ENCODE measurements at regions not wholly inside any gene's neighbourhood (a gene's known extent, or its start where the extent isn't known, plus 50 kb on each side); places are given as distances from the start of the nearest gene placed in this dataset.

GRCh38 chr19:32154418-32154817 is 191.0 kb upstream of the ZNF507 start:
- no CpG with 5 or more reads among the region's 4 CpGs for WGBS, 2 donors (ENCODE audit: extremely low coverage in 2 of 2, insufficient read length in 2 of 2, insufficient replicate concordance in 1 of 2)
- H2BK12ac ChIP-seq (ENCODE audit: low read length), result no peak overlapping the region
- no peak overlapping the region for H3K14ac ChIP-seq (ENCODE audit: low read length)

GRCh38 chr19:32164384-32164992 is 180.9 kb upstream of the ZNF507 start:
- Histone ChIP-seq H3K79me1 (ENCODE audit: low read depth, low read length) (no peaks in the 10 kb centered on the region), H2AK5ac (ENCODE audit: low read depth, low read length) (no peak overlapping the region), H2AFZ (ENCODE audit: low read length) (no peak overlapping the region), H3K27me3 (ENCODE audit: control insufficient read depth in 3 of 3, insufficient read depth in 3 of 3, low read depth in 1 of 3, low read length in 3 of 3) (no peaks in the 10 kb centered on the region), H3K23ac (ENCODE audit: low read depth, low read length, poor library complexity) (peak overlapping the region; percentile 51), H3K4me1 (ENCODE audit: control insufficient read depth in 2 of 2, insufficient read depth in 1 of 2, low read depth in 1 of 2, low read length in 2 of 2) (no peaks in the 10 kb centered on the region), H3K4me3 (ENCODE audit: low read length in 2 of 2) (no peak overlapping the region), H2BK5ac (ENCODE audit: low read length) (no peak overlapping the region), H3K14ac (ENCODE audit: low read length) (no peak overlapping the region), H3K9me3 (replicated peaks in 1 of 2; ENCODE audit: control insufficient read depth in 2 of 2, insufficient read depth in 1 of 2, low read depth in 1 of 2, low read length in 2 of 2) (peaks cover 0 to 2% of the 10 kb centered on the region in 2 donors), H2BK12ac (ENCODE audit: low read length) (no peak overlapping the region), H3K36me3 (replicated peaks in 1 of 2; ENCODE audit: control insufficient read depth in 2 of 2, insufficient read depth in 2 of 2, low read length in 2 of 2) (no peaks in the 10 kb centered on the region), H4K91ac (ENCODE audit: low read depth, low read length, poor library complexity) (no peak overlapping the region), H4K8ac (ENCODE audit: low read depth, low read length) (no peak overlapping the region), H3K18ac (ENCODE audit: low read length) (no peak overlapping the region), H3K4ac (ENCODE audit: low read length) (no peak overlapping the region), H2BK15ac (ENCODE audit: low read length) (no peak overlapping the region), H2BK120ac (ENCODE audit: low read depth, low read length) (no peak overlapping the region), H3K9ac (ENCODE audit: low read depth, low read length, poor library complexity) (no peak overlapping the region), H3K4me2 (ENCODE audit: insufficient read depth, low read length, poor library complexity, severe bottlenecking) (no peak overlapping the region), H3K27ac (replicated peaks; ENCODE audit: low read length) (no peak overlapping the region)
- WGBS, 2 donors (ENCODE audit: extremely low coverage in 2 of 2, insufficient read length in 2 of 2, insufficient replicate concordance in 1 of 2), result no CpG with 5 or more reads among the region's 3 CpGs
- no peak for DNase-seq (ENCODE audit: low spot score)

More at GRCh38 chr19:32154418-32154817, 191.0 kb upstream of the ZNF507 start:
- Histone ChIP-seq H3K36me3 (replicated peaks in 1 of 2; ENCODE audit: control insufficient read depth in 2 of 2, insufficient read depth in 2 of 2, low read length in 2 of 2) (no peaks in the 10 kb centered on the region), H3K23ac (ENCODE audit: low read depth, low read length, poor library complexity) (no peak overlapping the region), H3K4me1 (ENCODE audit: control insufficient read depth in 2 of 2, insufficient read depth in 1 of 2, low read depth in 1 of 2, low read length in 2 of 2) (no peaks in the 10 kb centered on the region), H3K9me3 (replicated peaks in 1 of 2; ENCODE audit: control insufficient read depth in 2 of 2, insufficient read depth in 1 of 2, low read depth in 1 of 2, low read length in 2 of 2) (no peaks in the 10 kb centered on the region), H3K27ac (replicated peaks; ENCODE audit: low read length) (no peak overlapping the region), H2BK5ac (ENCODE audit: low read length) (no peak overlapping the region), H3K27me3 (ENCODE audit: control insufficient read depth in 3 of 3, insufficient read depth in 3 of 3, low read depth in 1 of 3, low read length in 3 of 3) (no peaks in the 10 kb centered on the region), H4K91ac (ENCODE audit: low read depth, low read length, poor library complexity) (no peak overlapping the region), H3K4me3 (ENCODE audit: low read length in 2 of 2) (no peak overlapping the region), H3K18ac (ENCODE audit: low read length) (no peak overlapping the region), H3K4me2 (ENCODE audit: insufficient read depth, low read length, poor library complexity, severe bottlenecking) (no peak overlapping the region), H3K4ac (ENCODE audit: low read length) (no peak overlapping the region), H2BK120ac (ENCODE audit: low read depth, low read length) (no peak overlapping the region), H4K8ac (ENCODE audit: low read depth, low read length) (no peak overlapping the region), H2AFZ (ENCODE audit: low read length) (no peak overlapping the region), H2AK5ac (ENCODE audit: low read depth, low read length) (no peak overlapping the region), H3K9ac (ENCODE audit: low read depth, low read length, poor library complexity) (no peak overlapping the region), H2BK15ac (ENCODE audit: low read length) (no peak overlapping the region), H3K79me1 (ENCODE audit: low read depth, low read length) (no peaks in the 10 kb centered on the region)
- DNase-seq (ENCODE audit: low spot score), result no peak

- Histone ChIP-seq H3K14ac (ENCODE audit: low read length) (no peak overlapping the region), H2BK120ac (ENCODE audit: low read depth, low read length) (no peak overlapping the region), H4K8ac (ENCODE audit: low read depth, low read length) (no peak overlapping the region), H4K91ac (ENCODE audit: low read depth, low read length, poor library complexity) (no peak overlapping the region), H2AFZ (ENCODE audit: low read length) (no peak overlapping the region), H3K9ac (ENCODE audit: low read depth, low read length, poor library complexity) (no peak overlapping the region), H3K18ac (ENCODE audit: low read length) (no peak overlapping the region), H3K4me2 (ENCODE audit: insufficient read depth, low read length, poor library complexity, severe bottlenecking) (no peak overlapping the region), H3K4me1 (ENCODE audit: control insufficient read depth in 2 of 2, insufficient read depth in 1 of 2, low read depth in 1 of 2, low read length in 2 of 2) (no peaks in the 10 kb centered on the region), H3K79me1 (ENCODE audit: low read depth, low read length) (no peaks in the 10 kb centered on the region), H3K4ac (ENCODE audit: low read length) (no peak overlapping the region), H2BK12ac (ENCODE audit: low read length) (no peak overlapping the region), H3K4me3 (ENCODE audit: low read length in 2 of 2) (no peak overlapping the region), H3K9me3 (replicated peaks in 1 of 2; ENCODE audit: control insufficient read depth in 2 of 2, insufficient read depth in 1 of 2, low read depth in 1 of 2, low read length in 2 of 2) (no peaks in the 10 kb centered on the region), H3K27me3 (ENCODE audit: control insufficient read depth in 3 of 3, insufficient read depth in 3 of 3, low read depth in 1 of 3, low read length in 3 of 3) (no peaks in the 10 kb centered on the region), H2BK15ac (ENCODE audit: low read length) (no peak overlapping the region), H2BK5ac (ENCODE audit: low read length) (no peak overlapping the region), H3K27ac (replicated peaks; ENCODE audit: low read length) (no peak overlapping the region), H3K36me3 (replicated peaks in 1 of 2; ENCODE audit: control insufficient read depth in 2 of 2, insufficient read depth in 2 of 2, low read length in 2 of 2) (no peaks in the 10 kb centered on the region), H3K23ac (ENCODE audit: low read depth, low read length, poor library complexity) (no peak overlapping the region), H2AK5ac (ENCODE audit: low read depth, low read length) (no peak overlapping the region)
- DNase-seq (ENCODE audit: low spot score), result no peak
- WGBS, 2 donors (ENCODE audit: extremely low coverage in 2 of 2, insufficient read length in 2 of 2, insufficient replicate concordance in 1 of 2), result no CpG with 5 or more reads among the region's 11 CpGs
Observed at GRCh38 chr19:32165141-32165540, 180.3 kb upstream of the ZNF507 start.

GRCh38 chr19:32165750-32166149 is 179.7 kb upstream of the ZNF507 start:
- Histone ChIP-seq H3K9me3 (replicated peaks in 1 of 2; ENCODE audit: control insufficient read depth in 2 of 2, insufficient read depth in 1 of 2, low read depth in 1 of 2, low read length in 2 of 2) (no peaks in the 10 kb centered on the region), H3K23ac (ENCODE audit: low read depth, low read length, poor library complexity) (no peak overlapping the region), H3K4me3 (ENCODE audit: low read length in 2 of 2) (no peak overlapping the region), H2BK120ac (ENCODE audit: low read depth, low read length) (no peak overlapping the region), H3K18ac (ENCODE audit: low read length) (no peak overlapping the region), H3K4me2 (ENCODE audit: insufficient read depth, low read length, poor library complexity, severe bottlenecking) (no peak overlapping the region), H3K4ac (ENCODE audit: low read length) (no peak overlapping the region), H3K9ac (ENCODE audit: low read depth, low read length, poor library complexity) (no peak overlapping the region), H3K36me3 (replicated peaks in 1 of 2; ENCODE audit: control insufficient read depth in 2 of 2, insufficient read depth in 2 of 2, low read length in 2 of 2) (no peaks in the 10 kb centered on the region), H4K8ac (ENCODE audit: low read depth, low read length) (no peak overlapping the region), H2AFZ (ENCODE audit: low read length) (no peak overlapping the region), H3K14ac (ENCODE audit: low read length) (no peak overlapping the region), H2BK5ac (ENCODE audit: low read length) (no peak overlapping the region), H3K27me3 (ENCODE audit: control insufficient read depth in 3 of 3, insufficient read depth in 3 of 3, low read depth in 1 of 3, low read length in 3 of 3) (no peaks in the 10 kb centered on the region), H3K79me1 (ENCODE audit: low read depth, low read length) (no peaks in the 10 kb centered on the region), H2AK5ac (ENCODE audit: low read depth, low read length) (no peak overlapping the region), H2BK12ac (ENCODE audit: low read length) (no peak overlapping the region), H3K4me1 (ENCODE audit: control insufficient read depth in 2 of 2, insufficient read depth in 1 of 2, low read depth in 1 of 2, low read length in 2 of 2) (no peaks in the 10 kb centered on the region), H3K27ac (replicated peaks; ENCODE audit: low read length) (no peak overlapping the region), H2BK15ac (ENCODE audit: low read length) (no peak overlapping the region), H4K91ac (ENCODE audit: low read depth, low read length, poor library complexity) (no peak overlapping the region)
- no peak for DNase-seq (ENCODE audit: low spot score)
- WGBS, 2 donors (ENCODE audit: extremely low coverage in 2 of 2, insufficient read length in 2 of 2, insufficient replicate concordance in 1 of 2), result no CpG with 5 or more reads among the region's 16 CpGs

Measured in neuronal stem cell (in vitro differentiated cells).